HG02973 (cell line): ENCODE measurements at regions not wholly inside any gene's neighbourhood (a gene's known extent, or its start where the extent isn't known, plus 50 kb on each side); places are given as distances from the start of the nearest gene placed in this dataset.
"Not testable (repeated sequence)": the region's sequence is repeated elsewhere in the genome, so short reads cannot be mapped to it uniquely, and the experiment has no call there.

Experiments used
- ATAC-seq: cut with Tn5 transposase; IDR thresholded peaks from one replicate; pipeline ENCODE4 v1.9.1; 2021; ENCODE audit warnings: moderate library complexity; ENCODE audit not compliant: unreplicated experiment

DNA sequence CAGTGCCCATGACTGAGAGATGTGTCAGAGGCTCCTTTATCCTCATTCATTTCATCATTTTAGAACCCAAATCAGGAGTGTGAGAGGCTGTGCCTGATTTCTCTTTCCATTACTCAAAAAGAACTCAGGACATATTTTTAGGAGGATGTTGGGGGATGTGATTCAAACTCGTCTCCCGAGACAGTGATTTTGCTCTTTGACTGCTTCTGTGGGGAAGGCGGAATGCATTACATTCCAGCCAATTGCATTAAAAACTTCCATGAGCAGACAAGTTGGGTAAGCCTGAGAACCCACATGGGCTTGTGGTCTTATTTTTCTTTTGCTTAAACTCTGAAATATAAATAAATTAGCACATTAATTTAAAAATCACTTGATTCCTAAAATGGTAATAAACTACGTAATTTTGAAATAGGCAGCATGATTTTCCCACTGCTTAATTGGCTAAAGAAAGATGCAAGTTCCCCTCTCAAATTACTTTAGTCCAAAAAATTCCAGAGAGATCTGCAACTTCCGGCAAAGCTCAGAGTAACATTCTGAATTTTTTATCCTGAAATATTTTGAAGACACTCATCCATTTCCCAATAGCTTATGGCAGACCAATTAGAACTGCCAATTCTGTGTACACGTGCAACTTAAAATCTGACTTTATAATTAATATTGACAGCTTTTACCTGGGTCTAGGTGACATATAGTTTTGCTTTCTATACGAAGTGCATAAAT is 185.6 kb downstream of the C7orf25 start:
- ATAC-seq: no peak

DNA sequence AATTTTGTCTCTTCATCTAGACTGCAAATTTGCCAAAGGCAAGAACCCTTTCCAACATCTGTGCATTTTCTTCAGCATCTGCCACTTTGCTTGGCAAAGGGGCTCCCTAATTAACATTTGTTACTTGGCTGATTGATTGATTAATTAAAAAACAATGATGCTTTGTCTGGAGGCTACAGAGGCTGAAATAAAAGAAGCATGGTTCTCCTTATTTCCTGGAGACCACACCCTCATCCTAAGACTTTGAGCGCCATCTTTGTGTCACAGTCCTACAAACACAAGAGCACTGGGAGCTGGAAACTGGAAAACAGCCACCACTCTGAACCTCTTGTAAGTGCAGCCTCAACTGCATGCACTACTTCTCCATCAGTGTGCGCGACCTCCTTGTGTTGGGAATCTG is 189.2 kb downstream of the C7orf25 start:
- no peak for ATAC-seq

DNA sequence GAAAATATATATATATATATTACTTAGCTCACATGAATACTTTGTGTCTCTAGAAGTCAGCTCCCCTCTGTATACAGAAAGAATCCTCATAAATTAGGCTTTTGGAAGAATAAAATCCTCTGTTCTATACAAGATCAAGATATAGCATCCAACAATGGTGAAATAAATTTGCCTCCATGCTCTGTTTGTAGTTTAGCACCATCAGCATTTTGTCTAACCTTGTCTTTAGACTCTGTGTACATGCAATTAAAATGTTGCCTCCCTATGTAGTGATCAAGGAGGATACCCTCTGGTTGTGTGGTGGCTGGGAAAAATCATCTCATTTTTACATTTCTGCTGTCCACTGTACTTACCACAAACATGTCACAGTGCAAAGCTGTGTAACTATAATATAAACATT is 189.7 kb downstream of the C7orf25 start:
- no peak for ATAC-seq

DNA sequence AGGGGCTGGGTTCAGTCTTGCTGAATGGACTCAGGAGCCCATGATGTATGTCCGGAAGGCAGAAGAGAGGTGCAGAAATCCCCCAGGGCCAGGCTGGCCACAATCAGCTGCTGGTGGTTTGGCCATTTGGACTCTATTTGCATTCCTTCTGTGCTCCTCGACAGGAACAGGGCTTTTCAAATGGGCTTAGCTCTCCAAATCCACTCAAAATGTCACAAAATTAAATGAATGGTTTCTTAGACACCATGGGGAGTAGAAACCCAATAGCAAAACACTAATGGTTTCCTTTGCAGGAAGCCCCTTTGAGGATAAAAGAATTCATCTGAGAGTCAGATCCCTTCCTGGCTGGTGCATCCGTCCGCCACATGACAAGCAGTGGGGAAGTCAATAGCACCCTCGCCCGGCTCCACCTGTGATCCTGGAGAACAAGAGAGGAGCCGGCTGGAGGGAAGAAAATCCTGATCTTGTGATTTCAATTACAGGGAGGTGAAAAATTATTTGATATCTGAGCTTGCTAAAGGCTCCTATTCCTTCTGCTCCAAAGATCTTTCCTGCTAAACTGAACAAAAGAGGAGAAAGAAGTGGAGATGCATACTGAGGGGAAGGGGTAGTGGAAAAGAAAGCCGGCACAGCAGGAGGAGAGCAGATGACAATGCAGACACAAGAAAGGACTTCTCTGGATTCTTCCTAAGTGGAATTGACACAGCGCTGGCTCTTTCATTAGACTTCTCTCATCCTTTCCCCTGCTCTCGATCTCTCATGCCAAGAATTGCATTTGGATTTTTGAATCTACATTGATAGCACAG is 190.7 kb downstream of the C7orf25 start:
- no peak for ATAC-seq

DNA sequence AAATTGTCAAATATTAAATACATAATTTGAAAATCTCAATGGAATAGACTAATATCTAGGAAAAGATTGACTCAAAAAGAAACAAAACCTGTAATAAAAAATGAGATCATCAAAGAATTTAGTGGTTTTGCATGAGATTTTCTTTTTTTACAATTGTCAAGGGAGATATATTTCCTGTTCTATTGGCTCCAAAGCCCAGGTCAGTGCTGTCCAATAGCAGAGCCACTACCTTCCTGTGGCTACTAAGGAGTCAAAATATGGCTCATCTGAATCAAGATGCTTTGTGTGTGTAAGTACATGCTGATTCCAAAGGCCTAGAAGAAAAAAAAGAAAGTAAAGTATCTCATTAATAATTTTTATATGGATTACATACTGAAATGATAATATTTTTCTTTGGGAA is 191.9 kb downstream of the C7orf25 start:
- no peak for ATAC-seq

DNA sequence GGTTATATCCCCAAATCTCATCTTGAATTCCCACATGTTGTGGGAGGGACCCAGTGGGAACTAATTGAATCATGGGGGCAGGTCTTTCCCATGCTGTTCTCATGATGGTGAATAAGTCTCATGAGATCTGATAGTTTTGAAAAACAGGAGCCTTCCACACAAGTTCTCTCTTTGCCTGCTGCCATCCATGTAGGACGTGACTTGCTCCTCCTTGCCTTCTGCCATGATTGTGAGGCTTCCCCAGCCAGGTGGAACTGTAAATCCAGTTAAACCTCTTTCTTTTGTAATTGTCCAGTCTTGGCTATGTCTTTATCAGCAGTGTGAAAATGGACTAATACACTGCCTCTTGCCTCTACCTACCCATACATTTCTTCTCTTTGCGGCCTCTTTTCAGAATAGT is 193.4 kb downstream of the C7orf25 start:
- ATAC-seq: not testable (repeated sequence)

DNA sequence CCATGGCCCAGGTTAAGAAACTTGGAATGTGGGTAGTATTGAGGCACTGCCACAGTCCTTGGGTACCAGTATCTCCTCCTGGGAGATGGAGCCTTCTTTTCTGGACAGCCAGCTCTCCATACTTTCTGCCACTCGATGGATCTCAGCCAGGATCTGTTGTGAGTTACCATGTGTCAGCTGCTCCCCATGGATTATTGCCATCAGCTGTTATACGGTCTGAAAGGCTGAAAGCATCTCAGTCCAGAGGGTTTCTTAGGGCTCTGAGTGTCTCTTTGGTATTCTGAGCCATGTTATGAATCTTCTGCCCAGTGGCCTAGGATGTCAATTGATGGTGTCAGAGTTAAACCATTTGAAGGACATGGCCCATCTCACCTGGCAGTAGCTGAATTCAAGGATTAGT is 197.5 kb downstream of the C7orf25 start:
- no peak for ATAC-seq

DNA sequence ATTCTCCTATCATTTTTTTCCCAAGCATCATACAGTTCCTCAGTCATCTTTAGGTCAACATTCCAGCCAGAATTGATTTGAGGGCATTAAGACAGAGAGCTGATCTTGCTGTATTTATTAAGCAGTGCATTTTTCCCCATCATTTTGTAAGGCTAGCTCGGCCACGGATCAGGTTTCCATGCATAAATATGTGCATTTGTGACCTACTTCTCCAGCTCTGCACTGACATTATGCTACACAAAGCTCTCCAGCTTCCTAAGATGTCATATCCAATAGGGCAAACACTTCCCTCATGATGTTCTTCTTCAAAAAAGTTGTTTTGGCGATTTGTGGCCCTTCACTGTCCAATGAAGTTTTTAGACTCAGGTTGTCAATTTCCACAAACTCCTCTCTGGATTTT is 202.6 kb downstream of the C7orf25 start:
- no peak for ATAC-seq

DNA sequence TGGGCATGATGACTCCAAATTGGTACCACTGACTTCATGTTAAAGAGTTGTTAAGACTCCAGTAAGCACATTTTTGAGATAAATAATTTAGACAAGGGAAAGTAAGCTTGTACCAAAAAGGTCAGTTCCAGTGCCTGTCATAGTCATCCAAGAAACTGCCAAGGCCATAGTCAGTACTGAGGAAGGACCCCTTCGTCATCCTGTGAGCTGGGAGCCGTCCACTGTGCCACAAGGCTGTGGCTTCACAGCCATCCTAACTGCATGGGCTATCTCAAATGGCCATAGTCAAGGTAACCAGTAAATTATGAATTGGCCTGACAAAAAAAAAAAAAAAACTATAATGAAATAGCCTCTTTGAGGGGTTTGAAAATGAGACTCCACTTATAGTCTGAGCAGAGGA is 207.2 kb downstream of the C7orf25 start:
- ATAC-seq: no peak

DNA sequence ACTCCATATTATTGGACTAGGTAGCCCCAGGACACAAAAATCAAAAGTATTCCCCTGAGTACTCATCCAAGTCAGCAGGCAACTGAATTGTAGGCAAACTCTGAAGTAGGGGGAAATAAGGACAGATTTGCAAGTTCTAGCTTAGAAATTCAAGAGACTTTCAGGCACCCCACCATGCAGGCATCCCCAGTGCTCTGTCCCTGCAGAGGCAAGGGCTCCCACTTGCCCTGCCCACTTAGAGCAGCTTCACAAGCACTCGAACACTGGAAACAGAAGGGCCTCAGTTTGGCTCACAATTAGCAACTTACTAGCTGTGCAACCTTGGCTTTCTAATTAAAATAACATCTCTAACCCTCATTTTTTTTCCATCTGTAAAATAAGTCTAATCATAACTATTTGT is 209.2 kb downstream of the C7orf25 start:
- no peak for ATAC-seq

DNA sequence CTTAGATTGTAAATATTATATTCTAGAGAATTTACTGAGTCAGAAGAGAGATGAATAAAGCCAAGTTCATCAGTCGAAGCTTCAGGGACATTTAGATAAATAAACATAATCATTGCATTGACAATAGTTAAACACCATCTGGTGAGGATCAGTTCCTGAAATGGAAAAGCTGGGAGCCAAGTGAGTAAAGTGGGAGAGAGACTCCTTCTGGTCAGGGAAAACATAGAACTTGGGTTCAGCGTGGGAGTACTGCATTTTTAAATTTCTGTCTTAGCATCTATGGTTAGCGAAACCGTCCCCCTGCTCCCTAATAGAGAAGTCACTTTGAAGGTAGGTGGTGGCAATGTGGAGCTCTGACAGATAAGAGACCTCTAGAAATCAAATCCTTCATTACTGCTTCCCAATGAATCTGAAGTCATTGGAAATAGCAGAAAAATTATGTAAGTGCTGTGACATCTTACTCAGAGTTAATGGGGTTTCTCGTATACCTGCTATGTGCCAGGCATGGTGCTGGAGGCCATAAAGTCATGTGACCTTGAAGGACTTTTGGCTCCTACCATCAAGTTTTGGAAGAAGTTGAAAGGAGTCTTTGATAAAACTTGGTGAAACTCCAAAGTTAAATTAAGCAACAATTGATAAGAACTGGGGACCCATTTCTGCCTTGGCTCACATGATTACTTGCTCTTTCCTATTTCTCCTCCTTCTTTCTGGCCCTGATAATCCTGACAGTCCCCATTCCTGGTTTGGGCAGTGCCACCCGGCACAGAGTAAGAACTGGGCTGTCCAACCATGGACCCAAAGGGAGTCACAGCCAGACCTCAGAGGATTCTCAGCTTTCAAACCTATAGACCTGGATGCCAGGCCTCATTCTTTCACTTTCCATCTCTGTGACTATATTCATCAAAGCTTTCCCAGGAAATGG is 211.2 kb downstream of the C7orf25 start:
- no peak for ATAC-seq

DNA sequence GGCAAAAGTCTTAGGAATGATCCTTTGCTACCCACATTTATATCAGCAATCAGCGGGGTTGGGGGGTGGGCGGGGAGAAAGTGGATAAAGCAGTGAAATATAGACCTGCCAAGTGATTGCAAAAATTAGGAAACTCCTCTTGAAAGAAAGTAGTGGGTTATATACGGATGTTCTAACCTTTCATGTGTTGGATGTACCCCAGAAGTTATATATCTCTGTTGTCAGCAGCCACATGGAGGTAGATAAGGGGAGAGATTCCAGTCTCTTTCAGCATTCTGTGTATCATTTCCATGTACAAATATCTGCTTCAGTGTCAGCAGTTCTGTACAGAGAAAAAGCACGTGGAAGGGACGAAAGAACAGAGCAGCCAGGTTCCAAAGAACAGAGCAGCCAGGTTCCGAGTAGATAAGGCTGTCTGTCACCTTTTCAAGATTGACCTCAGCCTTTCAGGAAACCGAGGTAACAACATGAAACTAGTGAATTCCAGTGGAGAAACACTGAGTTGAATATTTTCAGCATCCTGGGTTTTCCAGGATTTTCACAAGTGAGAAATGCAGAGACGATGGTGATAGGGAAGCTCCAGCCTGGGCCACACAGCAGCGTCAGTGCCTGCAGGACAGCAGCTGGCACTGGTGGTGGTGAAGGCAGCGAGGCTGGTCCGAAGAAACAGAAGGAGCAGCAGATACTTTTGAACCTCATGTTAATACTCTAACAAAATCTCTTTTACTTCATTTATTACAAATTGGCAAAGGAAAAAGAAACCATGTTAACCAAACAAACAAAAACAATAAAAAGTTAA is 212.3 kb downstream of the C7orf25 start:
- no peak for ATAC-seq

DNA sequence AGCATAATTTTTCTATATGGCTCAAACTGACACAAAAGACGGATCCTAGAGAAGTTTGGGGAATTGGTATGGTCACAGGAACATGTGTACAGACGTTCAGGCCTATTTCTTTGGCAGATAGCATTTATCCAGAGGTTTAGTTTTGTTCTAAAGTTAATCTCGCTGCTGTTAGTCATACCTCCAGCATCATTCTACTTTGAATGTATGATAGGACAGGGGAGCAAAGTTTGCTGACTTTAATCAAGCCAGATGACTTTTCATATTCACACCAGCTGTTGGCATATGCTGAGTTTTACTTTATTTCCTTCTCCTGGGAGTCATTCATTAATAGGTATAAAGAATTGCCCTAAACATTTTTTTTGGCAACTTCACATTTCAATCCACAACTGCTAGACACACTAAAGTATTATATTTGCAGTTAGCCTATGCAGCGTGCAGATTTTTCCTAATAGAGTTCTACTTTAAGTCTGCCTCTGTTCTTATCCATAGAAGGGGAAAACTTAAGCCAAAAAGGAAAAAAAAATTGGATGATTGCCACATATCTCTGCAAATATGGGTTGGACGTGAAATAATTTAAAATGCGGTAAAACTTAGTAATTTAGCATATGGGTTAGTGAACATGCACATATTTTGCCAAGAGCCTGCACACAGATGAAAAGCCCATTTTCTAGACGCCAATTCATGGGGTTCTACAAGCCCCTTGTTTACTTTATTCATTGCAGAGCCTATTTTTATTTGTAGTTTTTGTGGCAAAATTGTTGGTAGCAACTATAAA is 213.1 kb downstream of the C7orf25 start:
- no peak for ATAC-seq

DNA sequence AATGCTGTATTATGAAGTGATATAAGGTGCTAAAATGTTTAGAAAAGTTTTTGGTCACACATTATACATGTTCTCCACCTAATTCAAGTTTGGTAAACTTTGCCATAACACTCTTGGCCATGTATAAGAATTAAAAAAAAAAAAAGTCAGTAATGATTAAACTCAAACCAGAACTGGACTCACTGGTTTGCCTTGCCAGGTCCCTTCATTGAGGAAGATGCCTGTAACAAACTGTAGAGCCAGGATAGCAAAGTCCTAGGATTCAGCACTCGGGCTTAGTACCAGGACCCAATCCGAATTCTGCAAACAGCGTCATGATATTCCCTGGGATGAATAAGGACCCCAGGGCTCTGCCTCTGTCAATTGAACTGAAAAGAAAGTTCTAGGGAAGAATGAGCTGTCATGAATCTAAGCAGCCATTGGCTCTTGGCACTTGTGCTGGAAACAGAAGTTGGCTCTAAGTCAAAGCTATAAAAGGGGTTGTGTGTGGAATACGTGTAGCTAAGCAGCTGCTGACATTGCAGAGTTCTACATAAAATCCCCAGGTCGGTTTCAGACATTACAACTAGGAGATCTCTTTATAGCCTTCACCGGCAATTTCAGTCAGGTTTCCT is 216.9 kb downstream of the C7orf25 start:
- no peak for ATAC-seq

DNA sequence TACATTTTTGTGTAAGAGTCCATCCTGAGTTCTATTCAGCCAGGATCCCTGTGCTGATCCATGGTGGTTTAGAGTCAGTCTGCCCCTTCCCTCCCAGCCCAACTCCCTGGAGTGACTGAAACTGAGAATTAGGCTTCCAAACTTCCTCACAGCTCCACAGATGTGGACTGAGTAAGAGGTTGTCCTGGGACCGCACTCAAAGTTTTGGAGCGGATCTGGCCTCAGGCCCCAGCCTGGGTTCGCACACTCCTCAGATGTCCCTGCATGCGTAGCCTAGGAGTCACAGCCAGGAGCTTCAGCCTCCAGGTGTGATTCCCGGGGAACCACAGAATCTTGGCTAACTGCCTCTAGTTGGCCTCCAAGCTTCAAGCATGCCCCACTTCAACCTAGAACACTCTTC is 218.1 kb downstream of the C7orf25 start:
- no peak for ATAC-seq

DNA sequence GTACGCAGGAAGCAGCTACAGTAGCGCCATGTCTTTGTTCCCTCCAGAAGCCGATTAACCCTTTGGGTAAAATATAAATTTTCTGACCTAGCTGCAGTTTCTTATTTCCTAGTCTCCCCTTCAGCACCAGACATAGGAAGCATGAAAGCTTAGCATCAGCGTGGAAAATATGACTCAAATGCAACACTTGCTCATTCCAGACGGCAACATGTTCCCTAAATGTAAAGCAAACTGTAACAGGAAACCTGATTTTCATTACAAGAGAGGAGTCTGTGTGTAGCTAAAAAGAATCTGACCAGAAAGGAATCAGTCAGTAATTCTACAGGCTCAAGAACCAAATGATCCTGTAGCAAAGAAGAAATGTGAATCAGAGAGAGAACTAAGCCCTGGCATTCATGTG is 219.2 kb downstream of the C7orf25 start:
- no peak for ATAC-seq

DNA sequence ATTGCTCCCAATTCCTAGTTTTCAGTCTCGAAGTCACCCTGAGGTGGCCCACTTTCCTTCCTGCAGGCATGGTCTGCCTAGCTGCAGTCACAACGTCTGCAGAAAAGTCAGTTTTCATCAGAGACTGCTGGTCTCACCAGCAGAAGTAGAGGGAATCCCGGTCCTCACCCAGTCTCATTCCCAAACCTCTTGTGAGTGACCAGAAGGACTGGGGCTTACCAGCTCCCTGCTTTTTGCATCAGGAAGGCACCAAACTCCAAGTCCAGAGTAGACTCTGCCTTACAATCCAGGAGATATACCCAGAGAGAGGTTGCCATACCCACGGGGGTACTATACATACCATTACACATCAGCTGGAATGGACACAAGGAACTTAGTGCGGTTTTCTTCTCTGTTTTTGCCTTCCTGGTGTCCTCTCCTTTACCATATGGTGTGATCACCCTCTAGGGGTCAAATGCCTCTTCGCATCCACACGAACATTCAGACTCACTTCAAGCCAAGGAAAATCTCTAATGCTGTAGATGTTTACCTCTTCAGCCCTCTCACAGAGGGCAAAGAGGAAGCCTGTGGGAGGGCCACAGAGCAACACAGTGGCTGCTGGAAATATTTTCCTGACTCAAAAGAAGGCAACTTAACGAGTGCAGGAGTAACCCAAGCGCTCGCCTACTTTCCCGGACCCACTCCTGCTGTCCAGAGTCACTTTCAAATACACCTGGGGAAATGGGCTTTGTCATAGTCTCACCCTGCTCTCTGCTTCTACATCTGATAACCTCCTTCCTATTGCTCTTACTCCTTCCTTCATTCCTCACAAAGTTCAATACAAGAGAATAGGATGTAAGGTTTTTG is 220.9 kb downstream of the C7orf25 start:
- ATAC-seq: no peak

DNA sequence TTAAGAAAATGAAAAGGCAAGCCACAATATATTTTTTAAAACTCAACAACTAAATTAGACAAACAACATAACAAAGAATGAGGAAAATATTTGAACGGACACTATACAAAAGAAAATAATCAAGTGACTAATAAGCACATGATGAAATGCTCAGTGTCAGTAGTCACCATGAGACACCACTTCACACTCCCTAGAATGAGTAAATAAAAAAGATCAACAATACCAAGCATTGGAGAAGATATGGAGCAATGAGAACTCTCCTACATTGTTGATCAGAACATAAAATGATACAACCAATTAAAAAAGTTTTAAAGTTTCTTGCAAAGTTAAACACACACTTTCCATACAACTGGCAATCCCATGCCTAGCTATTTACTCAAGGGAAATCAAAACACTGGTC is 222.2 kb downstream of the C7orf25 start:
- ATAC-seq: no peak

DNA sequence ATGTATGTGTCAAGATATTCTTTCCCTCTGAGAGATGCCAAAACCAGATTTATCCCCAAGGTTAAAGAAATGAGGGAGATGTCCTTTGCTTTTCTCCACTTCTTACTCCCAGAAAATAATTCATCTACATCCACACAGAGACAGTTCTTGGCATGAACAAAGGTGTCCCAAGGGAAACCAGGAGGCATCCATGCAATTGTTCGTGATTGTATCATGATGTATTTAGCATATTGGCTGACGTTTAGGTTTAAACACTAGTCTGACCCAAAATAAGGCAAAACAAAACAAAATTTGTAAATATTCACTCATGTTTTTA is 223.9 kb downstream of the C7orf25 start:
- ATAC-seq: no peak
